ENCODE measurements at regions not wholly inside any gene's neighbourhood (a gene's known extent, or its start where the extent isn't known, plus 50 kb on each side); places are given as distances from the start of the nearest gene placed in this dataset.

DNA sequence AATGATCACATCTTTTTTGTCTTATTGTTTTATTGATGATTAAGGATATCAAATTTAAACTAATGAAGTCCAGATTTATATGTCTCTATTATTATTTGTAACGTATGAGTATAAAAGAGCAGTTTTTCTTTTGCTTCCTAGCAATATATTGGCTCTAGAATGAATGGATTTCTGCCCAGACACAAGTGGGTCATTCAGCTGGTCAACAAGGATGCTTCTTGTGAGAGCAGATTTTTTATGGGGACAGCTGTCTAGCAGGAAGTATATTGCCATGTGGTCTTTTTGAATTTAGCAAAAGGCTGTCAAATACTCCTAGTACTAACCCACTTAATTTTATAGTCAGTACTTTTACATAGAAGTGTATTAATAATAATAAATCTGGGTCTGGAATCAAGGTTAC lies 1071.1 kb upstream of the FLRT2 start:
- H3K9me3 ChIP-seq (ENCODE audit: low read length) = no peaks in the 10 kb centered on the region
- no peak overlapping the region for H3K4me3 ChIP-seq (ENCODE audit: low read depth, low read length, poor library complexity, severe bottlenecking)
- no peak overlapping the region for H2AFZ ChIP-seq (ENCODE audit: low read length)
- H3K79me2 ChIP-seq (ENCODE audit: insufficient read depth, low read length) = no peaks in the 10 kb centered on the region
- H3K36me3 ChIP-seq (ENCODE audit: insufficient read depth, low read length) = no peaks in the 10 kb centered on the region
- no peaks in the 10 kb centered on the region for H3F3A ChIP-seq (ENCODE audit: insufficient read depth, low read length)
- TF ChIP-seq, protein P1, sequence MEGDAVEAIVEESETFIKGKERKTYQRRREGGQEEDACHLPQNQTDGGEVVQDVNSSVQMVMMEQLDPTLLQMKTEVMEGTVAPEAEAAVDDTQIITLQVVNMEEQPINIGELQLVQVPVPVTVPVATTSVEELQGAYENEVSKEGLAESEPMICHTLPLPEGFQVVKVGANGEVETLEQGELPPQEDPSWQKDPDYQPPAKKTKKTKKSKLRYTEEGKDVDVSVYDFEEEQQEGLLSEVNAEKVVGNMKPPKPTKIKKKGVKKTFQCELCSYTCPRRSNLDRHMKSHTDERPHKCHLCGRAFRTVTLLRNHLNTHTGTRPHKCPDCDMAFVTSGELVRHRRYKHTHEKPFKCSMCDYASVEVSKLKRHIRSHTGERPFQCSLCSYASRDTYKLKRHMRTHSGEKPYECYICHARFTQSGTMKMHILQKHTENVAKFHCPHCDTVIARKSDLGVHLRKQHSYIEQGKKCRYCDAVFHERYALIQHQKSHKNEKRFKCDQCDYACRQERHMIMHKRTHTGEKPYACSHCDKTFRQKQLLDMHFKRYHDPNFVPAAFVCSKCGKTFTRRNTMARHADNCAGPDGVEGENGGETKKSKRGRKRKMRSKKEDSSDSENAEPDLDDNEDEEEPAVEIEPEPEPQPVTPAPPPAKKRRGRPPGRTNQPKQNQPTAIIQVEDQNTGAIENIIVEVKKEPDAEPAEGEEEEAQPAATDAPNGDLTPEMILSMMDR (IDR thresholded peaks at IDR 0.05; ENCODE audit: low read length) = no peak
- TF ChIP-seq EZH2 (IDR thresholded peaks at IDR 0.05; ENCODE audit: borderline replicate concordance, low read length) = no peak
- H3K9me2 ChIP-seq (ENCODE audit: low read depth, low read length) = no peaks in the 10 kb centered on the region
- H3K9ac ChIP-seq (ENCODE audit: low read length) = no peak overlapping the region
- no peak overlapping the region for H3K27ac ChIP-seq (ENCODE audit: low read depth, low read length, poor library complexity, severe bottlenecking)
- no peaks in the 10 kb centered on the region for H3K4me1 ChIP-seq (ENCODE audit: insufficient read depth, low read length, severe bottlenecking)
- no peaks in the 10 kb centered on the region for H3K27me3 ChIP-seq (ENCODE audit: insufficient read depth, low read length)
- H3K4me2 ChIP-seq (ENCODE audit: low read length) = no peak overlapping the region
- H4K20me1 ChIP-seq (ENCODE audit: insufficient read depth, low read length) = no peaks in the 10 kb centered on the region

DNA sequence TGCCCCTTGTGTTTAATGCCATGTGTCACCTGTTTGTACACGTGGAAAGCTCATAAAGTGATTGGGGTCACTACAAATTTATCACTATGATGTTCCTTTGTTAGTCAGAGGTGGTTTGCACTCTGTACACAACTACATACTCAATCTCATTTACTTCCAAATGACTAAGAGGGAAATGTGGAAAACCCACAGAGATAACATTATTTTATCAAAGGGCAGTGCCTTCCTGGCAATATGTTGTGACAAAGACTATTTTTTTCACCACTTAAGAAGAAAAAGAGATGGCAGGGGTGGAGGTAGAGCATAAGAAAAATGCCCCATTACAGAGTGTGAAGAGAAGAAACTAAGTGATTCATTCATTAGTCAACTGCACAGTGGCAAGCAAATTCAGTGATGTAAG lies 1064.1 kb upstream of the FLRT2 start:
- H3K9ac ChIP-seq (ENCODE audit: low read length) = no peak overlapping the region
- TF ChIP-seq EZH2 (IDR thresholded peaks at IDR 0.05; ENCODE audit: borderline replicate concordance, low read length) = no peak
- TF ChIP-seq, protein P1 (IDR thresholded peaks at IDR 0.05; ENCODE audit: low read length) = no peak
- no peaks in the 10 kb centered on the region for H3K9me3 ChIP-seq (ENCODE audit: low read length)
- H3K4me3 ChIP-seq (ENCODE audit: low read depth, low read length, poor library complexity, severe bottlenecking) = no peak overlapping the region
- H2AFZ ChIP-seq (ENCODE audit: low read length) = no peak overlapping the region
- no peaks in the 10 kb centered on the region for H3K36me3 ChIP-seq (ENCODE audit: insufficient read depth, low read length)
- H3K27me3 ChIP-seq (ENCODE audit: insufficient read depth, low read length) = no peaks in the 10 kb centered on the region
- no peaks in the 10 kb centered on the region for H3K79me2 ChIP-seq (ENCODE audit: insufficient read depth, low read length)
- no peak overlapping the region for H3K27ac ChIP-seq (ENCODE audit: low read depth, low read length, poor library complexity, severe bottlenecking)
- H3K4me1 ChIP-seq (ENCODE audit: insufficient read depth, low read length, severe bottlenecking) = no peaks in the 10 kb centered on the region
- no peaks in the 10 kb centered on the region for H3F3A ChIP-seq (ENCODE audit: insufficient read depth, low read length)
- H4K20me1 ChIP-seq (ENCODE audit: insufficient read depth, low read length) = no peaks in the 10 kb centered on the region
- H3K4me2 ChIP-seq (ENCODE audit: low read length) = no peak overlapping the region
- no peaks in the 10 kb centered on the region for H3K9me2 ChIP-seq (ENCODE audit: low read depth, low read length)

DNA sequence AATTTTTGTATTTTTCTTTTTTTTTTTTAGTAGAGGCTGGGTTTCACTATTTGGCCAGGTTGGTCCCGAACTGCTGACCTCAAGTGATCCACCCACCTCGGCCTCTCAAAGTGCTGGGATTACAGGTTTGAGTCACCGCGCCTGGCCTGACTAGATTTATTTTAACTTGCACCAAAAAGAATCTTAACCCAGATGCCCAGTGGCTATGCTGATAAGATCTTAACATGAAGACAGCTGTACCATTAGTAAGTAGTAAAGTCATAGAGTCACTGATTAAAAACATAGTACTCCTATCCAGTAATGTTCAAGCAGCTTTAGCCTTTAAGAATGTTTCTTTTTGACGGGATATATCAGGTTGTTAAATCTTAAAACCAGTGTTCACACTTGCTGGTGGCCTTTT lies 1061.8 kb upstream of the FLRT2 start:
- Histone ChIP-seq H3K9me2 (ENCODE audit: low read depth, low read length) (no peaks in the 10 kb centered on the region), H3K9ac (ENCODE audit: low read length) (no peak overlapping the region), H3K4me3 (ENCODE audit: low read depth, low read length, poor library complexity, severe bottlenecking) (no peak overlapping the region), H3K36me3 (ENCODE audit: insufficient read depth, low read length) (no peaks in the 10 kb centered on the region), H3K9me3 (ENCODE audit: low read length) (no peaks in the 10 kb centered on the region), H2AFZ (ENCODE audit: low read length) (no peak overlapping the region), H3K27me3 (ENCODE audit: insufficient read depth, low read length) (no peaks in the 10 kb centered on the region), H3K27ac (ENCODE audit: low read depth, low read length, poor library complexity, severe bottlenecking) (no peak overlapping the region), H4K20me1 (ENCODE audit: insufficient read depth, low read length) (no peaks in the 10 kb centered on the region), H3K4me1 (ENCODE audit: insufficient read depth, low read length, severe bottlenecking) (no peaks in the 10 kb centered on the region), H3K79me2 (ENCODE audit: insufficient read depth, low read length) (no peaks in the 10 kb centered on the region), H3F3A (ENCODE audit: insufficient read depth, low read length) (no peaks in the 10 kb centered on the region), H3K4me2 (ENCODE audit: low read length) (no peak overlapping the region)
- TF ChIP-seq, protein P1 (IDR thresholded peaks at IDR 0.05; ENCODE audit: low read length) = no peak
- TF ChIP-seq EZH2 (IDR thresholded peaks at IDR 0.05; ENCODE audit: borderline replicate concordance, low read length) = no peak
